ENCODE measurements at regions not wholly inside any gene's neighbourhood (a gene's known extent, or its start where the extent isn't known, plus 50 kb on each side); places are given as distances from the start of the nearest gene placed in this dataset.

- no peak for DNase-seq (ENCODE audit: low read depth)
These were observed 316.2 kb downstream of the MATN1 start for GRCh38 chr1:30406996-30407864.

- DNase-seq (ENCODE audit: low read depth) = no peak
These were observed 317.7 kb downstream of the MATN1 start for GRCh38 chr1:30405631-30406212.

- DNase-seq (ENCODE audit: low read depth) = no peak
These were observed 318.3 kb downstream of the MATN1 start for GRCh38 chr1:30405081-30405480.

GRCh38 chr1:30404341-30404740 is 319.0 kb downstream of the MATN1 start:
- no peak for DNase-seq (ENCODE audit: low read depth)

GRCh38 chr1:30403726-30404125 is 319.7 kb downstream of the MATN1 start:
- no peak for DNase-seq (ENCODE audit: low read depth)

- no peak for DNase-seq (ENCODE audit: low read depth)
These were observed 320.2 kb downstream of the MATN1 start for GRCh38 chr1:30403061-30403645.

- DNase-seq (ENCODE audit: low read depth) = no peak
These were observed 321.4 kb downstream of the MATN1 start for GRCh38 chr1:30402031-30402430.

GRCh38 chr1:30400507-30400906 is 322.9 kb downstream of the MATN1 start:
- no peak for DNase-seq (ENCODE audit: low read depth)

GRCh38 chr1:30399026-30399425 is 324.4 kb downstream of the MATN1 start:
- no peak for DNase-seq (ENCODE audit: low read depth)

- DNase-seq (ENCODE audit: low read depth) = no peak
These were observed 325.8 kb downstream of the MATN1 start for GRCh38 chr1:30397576-30397975.

GRCh38 chr1:30395631-30396030 is 327.8 kb downstream of the MATN1 start:
- DNase-seq (ENCODE audit: low read depth) = no peak

- no peak for DNase-seq (ENCODE audit: low read depth)
These were observed 335.0 kb downstream of the MATN1 start for GRCh38 chr1:30388386-30388785.

- DNase-seq (ENCODE audit: low read depth) = no peak
These were observed 337.0 kb downstream of the MATN1 start for GRCh38 chr1:30386156-30386926.

- no peak for DNase-seq (ENCODE audit: low read depth)
These were observed 338.0 kb downstream of the MATN1 start for GRCh38 chr1:30385246-30385995.

GRCh38 chr1:30384286-30385245 is 338.8 kb downstream of the MATN1 start:
- no peak for DNase-seq (ENCODE audit: low read depth)

GRCh38 chr1:30383221-30383711 is 340.1 kb downstream of the MATN1 start:
- DNase-seq (ENCODE audit: low read depth) = no peak

GRCh38 chr1:30382496-30382895 is 340.9 kb downstream of the MATN1 start:
- DNase-seq (ENCODE audit: low read depth) = no peak

GRCh38 chr1:30381671-30382365 is 341.6 kb downstream of the MATN1 start:
- no peak for DNase-seq (ENCODE audit: low read depth)

- DNase-seq (ENCODE audit: low read depth) = no peak
These were observed 342.1 kb downstream of the MATN1 start for GRCh38 chr1:30381266-30381665.

- no peak for DNase-seq (ENCODE audit: low read depth)
These were observed 342.8 kb downstream of the MATN1 start for GRCh38 chr1:30380625-30380984.
